ENCODE measurements at regions not wholly inside any gene's neighbourhood (a gene's known extent, or its start where the extent isn't known, plus 50 kb on each side); places are given as distances from the start of the nearest gene placed in this dataset.

DNA sequence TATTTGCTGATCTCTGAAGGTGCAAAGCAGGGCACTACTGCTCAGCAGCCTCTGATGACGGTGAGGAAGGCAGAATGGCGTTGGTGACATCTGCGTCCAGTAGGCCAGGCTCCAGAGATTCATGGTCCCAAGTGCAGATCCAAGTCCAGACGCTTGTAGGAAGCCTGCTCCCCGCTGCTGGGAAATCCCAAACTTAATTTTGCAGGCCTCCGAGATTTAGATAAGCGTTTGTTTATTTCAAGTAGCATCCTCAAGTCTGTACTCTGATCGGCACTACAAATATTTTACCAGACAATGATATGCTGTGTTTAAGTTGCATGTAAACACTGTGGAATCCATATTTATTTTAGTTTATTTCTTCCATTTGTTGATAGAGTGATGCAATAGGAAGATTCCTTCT, 244.9 kb upstream of the KLF6 start:
- no peak for DNase-seq

DNA sequence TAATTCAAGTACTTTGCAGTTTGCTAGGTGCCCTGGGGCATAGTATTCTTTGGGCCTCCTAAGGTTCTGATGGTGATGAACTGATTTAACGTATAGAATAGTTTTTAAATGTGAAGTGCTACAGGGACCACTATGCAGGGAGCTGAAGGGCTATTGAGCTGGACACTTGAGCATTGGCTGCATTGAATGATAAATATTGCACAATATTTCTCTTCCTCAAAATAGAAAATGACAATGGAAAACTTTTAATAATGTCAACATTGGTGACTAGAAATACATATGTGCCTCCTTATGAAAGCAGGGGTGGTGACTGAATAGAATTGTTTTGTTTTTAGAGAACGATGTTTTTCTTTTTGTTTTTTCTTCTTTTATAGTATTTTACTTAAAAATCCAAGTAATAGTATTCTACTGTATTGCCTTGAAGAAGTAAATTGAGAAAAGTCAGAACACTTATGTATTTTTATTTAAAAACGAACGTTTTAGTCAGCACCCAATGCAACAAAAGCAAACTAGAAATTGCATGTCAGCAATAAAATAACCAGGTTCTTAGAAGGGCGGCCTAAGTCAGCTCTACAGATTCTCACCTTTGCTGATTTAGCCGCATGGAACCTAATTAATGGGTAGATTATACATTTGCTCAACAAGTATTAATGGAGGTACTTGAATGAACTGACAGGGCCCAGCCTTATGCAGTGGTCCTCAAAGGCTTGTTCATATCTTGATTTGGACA, 244.0 kb upstream of the KLF6 start:
- no peak for DNase-seq

DNA sequence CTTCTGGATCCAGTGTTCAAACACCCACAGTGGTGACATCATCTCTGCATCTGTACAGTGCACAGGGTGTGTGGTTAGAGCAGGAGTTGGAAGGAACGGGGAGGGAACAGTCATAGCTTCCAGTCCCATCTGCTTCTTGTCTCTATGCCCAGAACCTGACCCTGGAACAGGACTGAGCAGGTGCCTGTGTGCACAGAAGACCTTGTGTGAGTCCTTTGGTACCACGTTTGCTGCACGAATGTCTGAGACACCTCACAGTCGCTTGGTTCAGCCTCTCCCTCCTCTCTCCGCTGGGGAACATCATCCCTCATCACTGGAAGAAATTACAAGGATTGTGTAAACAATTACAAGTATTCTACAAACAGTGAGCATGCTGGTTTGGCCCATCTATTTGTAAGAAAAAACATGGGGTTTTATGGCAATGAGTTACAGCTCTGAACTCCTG, 243.0 kb upstream of the KLF6 start:
- peak; percentile 8 for DNase-seq

DNA sequence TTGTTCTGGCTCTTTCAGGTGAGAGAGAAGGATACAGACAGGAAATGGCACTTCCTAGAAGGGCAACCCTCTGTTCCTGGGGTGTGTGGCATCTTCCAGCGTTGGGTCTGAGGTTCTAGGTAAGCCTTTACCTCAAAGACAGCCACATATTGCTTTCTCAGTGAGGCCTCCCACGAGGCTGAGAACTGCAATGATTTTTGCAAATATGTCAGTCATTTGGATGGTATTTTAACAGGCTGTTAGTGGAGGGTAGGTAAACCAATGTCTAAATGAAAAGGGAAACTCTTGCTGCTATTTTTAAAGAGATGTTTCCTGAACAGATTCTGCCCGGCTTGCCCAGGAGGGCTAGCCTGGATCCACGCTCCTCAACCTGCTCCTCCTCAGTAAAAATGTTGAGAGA, 240.3 kb upstream of the KLF6 start:
- DNase-seq, result no peak

DNA sequence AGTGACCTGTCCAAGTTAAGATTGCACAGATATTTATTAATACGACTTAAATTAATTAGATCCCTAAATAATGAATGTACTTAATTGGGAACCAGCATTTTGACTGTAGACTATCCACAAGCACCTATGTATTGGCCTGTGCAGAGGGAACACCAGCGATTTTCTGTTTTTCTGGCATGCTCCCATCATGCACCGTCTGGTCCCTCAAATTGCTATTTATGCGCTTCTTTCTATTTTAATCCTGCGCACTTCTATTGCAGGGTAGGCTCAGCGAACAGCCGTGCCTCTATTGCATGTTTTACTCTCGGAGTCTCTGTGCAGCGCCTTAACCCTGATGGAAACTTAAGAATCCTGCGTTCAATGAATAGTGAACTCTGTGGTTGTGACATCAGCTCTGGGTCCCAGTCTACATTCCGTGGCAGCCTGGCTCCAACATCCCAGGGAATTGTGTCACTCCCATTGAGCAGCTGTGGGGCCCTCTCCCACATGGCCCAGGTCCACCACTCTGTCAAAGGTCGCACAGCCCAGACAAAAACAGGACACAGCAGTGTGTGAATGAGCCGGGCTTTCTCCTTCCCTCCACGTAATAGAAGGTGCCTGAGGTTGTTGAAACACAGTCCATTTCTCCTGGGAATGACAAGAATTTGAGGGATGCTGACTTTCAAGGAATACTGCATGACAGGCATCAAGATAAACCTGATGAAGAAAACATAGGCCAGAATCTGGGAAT, 239.7 kb upstream of the KLF6 start:
- no peak for DNase-seq

DNA sequence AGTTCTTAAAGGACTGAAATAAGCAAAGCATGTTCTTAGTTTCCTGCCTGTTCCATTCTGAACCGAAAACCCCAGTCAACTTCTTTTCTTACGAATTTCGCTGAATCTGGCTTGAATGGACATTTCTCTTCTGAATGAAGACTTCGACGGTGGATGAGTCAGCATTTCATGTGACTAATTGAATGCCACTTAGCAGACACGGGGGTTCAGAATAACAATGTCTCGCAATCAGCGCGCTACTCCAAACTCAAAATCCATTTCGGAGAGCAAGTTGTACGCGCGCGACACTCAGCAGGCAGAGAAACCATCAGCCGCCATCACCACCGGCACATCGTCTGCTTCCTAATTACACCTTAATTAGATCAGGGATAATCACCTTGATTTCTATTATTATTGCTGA, 239.0 kb upstream of the KLF6 start:
- DNase-seq, result no peak

DNA sequence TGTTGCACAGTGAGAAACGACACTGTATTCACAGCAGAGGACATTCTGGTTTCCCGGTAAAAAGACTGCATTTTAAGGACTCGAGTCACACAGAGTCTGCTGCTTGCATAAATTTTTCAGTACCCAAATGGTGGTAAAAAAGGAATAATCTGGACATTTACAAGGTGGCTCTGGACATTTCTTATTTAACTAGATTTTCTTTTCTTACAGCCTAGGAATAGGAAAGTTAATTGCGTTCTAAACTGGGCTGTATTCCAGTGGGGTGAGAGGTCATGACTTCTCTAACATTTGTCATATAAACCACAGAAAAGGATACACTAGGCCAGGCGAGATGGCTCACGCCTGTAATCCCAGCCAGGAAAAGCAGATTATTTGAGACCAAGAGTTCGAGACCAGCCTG, 237.5 kb upstream of the KLF6 start:
- no peak for DNase-seq

DNA sequence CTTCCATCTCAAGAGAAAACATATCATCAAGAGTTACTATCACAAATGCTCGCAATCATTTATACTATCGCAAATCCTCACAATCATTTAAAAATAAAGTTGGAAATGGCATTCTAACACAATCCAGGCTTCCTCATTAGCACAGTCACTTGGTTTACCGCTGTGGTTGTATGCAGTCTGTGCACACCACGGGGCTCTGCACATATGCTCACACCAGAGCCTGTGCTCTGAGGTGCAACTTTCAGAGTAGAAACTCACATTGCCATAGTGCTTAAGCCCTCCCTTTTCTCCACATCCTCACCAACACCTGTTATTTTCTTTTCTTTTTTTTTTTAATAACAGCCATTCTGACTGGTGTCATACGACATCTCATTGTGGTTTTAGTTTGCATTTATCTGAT, 235.6 kb upstream of the KLF6 start:
- no peak for DNase-seq

DNA sequence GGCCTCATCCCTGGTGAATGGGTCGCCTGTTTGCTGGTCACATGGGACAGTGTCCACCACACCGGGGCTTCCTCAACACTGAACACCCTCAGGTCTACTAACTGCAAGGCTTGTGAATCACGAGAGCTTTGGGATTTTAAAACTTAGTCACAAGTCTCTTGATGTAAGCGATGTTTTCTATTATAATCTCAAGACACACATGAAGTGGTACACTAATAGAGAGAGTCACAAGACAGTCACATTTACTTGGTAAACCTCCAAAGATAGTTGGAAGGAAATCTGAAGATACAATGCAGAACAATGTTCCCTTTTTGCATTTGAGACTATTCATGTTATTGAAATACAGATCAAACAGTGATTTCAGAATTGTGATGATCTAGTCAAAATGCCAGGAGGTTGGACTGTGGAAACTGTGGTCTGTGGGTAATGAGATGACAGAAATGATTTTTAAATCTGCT, 233.1 kb upstream of the KLF6 start:
- DNase-seq, result no peak

DNA sequence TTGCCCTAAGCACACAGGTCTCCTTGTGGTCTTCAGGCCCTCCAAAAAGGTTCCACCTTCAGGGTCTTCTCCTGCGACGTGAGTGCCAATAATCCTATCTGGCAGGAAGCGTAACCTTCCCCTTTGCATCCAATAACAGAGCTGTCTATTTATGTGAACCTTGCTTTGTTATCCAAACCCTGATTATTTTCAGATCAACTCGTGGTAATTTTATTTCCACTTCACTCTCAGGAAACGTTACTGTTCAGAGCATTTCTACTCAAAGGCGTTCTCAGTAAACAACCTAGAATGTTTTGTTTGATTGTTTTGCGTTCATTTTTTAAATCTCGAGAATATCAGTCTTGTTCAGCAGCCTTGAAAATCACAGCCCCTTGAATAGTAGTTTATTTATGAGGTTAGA, 232.3 kb upstream of the KLF6 start:
- no peak for DNase-seq

DNA sequence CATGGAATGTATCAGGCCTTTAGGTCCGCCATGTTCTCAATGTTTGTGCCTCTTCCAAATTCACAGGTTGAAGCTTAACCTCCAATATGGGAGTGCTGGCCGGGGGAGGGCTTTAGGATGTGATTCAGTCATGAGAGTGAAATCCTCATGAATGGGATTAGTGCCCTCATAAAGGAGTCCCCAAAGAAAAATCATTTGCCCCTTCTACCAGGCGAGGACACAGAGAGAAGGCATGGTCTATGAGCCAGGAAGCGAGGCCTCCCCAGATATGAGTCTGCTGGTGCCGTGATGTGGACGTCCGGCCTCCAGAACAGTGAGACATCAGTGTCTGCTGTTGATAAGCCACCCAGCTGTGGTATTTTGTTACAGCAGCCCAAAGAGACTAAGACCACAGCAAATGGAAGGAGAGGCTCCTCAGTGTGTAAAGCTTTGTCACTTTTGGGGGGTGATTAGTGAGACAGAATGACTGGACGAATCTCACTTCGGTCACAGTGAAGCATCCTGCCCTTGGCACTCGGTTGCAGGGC, 231.3 kb upstream of the KLF6 start:
- no peak for DNase-seq

DNA sequence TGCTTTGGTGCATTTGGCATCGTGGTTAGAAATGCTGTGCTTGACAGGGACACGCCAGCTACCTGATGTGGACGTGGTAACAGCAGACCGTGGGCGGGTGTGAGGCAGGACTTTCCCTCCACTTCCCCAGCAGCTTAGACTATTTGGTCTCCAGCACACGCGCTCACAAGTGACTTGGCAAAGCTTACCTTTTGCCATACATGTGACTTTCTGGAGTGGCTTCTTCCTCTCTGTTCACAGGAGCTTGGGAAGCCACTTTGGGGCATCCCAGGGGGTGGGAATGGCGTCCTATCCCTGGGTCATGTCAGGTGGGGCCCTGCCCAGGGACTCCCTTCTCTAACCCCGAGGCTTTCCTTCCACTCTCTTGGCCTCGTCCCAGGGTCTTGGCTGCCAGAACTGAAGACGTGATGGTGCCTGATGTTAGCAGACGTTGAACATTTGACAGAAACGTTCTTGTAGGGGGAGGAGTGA, 228.7 kb upstream of the KLF6 start:
- DNase-seq, result peak; percentile 2

DNA sequence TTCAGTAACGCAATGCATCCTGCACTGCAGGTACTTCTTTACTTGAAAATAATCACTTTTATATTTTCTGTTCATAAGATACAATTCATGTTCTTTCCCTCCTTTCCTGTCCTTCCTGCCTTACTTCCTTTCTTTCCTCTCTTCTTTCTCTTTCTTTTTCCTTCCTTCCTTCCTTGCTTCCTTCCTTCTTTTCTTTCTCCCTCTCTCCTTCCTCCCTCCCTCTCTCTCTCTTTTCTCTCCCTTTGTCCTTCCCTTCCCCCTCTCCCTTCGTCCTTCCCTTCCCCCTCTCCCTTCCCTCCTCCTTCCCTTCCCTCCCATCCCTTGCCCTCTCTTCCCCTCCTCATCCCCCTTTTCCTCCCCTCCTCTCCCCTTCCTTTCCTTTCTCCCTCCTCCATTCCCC, 227.8 kb upstream of the KLF6 start:
- DNase-seq, result no peak

DNA sequence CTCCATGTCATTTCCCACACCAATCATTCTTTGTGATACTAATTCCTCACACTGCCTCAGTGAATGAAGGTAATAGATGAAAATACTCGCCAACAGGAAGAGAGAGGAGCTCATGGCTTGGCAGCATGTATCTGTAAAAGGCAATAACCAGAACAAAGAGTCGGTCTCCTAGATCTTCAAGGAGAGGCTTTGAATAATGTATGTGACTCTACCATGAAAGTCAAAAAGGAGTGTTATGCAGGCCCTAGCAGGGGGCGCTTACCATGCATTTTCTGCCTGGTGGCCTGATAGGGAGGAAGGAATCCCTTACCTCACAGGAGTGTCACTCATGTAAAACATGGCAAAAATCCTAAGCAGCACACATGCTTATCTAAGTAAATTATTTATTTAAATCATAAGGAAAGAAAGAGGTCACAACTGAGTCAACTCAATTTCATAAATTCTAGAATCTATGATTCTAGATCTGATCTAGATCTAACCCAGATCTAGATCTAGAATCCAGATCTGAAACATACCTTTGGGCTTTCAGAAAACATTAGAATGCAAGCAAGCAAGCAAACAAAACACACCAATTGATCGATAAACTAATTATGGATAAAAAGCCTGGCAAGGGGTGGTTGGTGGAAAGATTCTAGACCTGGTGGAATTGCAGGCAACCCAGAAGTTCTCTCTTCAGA, 226.3 kb upstream of the KLF6 start:
- no peak for DNase-seq

DNA sequence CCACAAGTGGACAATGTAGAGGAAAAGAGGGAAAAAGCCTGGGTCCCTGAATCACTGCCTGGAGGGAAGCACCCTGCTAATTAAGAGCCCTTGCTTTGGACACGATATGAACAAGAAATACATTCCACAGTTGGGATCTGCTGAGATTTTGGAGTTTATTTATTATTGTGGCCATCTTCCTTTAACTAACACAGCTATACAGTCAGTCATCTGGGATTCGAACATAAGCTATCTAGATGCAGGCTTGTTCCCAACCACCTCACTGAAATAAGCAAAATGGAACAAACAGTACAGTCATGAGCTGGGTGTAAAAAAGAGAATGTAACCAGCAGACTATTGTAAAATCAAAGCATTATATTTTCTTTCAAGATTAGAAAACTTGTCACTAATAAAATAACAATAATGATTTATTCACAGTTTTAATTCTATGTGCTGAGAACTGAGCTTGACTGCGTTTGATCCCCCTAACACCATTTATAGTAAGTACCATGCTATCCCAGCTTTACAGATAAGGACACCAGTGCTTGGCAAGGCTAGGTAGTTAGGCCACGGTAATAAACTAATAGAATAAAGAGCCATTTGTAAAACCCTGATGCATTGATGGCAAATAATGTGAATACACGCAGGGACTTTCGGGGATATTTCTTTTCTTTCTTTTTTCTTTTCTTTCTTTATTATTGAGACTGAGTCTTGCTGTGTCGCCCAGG, 223.8 kb upstream of the KLF6 start:
- no peak for DNase-seq

DNA sequence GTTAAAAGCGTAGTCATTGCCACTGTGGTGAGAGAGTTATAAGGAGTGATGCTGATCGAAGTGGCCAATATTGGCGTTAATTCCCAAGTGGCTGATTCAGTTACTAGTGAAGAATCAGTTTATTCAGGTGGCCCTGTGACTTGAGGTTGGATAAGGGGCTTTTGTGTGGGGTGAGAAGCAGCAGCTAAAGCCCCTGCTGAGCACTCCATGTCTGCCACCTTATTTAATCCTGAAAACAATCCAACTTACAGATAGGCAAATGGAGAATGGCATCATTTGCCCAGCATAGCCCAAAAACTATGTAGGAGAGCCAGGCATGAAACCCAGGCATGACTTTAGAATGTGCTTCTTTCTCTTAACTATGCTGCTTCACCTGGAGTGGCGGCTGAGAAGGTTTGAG, 222.8 kb upstream of the KLF6 start:
- no peak for DNase-seq

DNA sequence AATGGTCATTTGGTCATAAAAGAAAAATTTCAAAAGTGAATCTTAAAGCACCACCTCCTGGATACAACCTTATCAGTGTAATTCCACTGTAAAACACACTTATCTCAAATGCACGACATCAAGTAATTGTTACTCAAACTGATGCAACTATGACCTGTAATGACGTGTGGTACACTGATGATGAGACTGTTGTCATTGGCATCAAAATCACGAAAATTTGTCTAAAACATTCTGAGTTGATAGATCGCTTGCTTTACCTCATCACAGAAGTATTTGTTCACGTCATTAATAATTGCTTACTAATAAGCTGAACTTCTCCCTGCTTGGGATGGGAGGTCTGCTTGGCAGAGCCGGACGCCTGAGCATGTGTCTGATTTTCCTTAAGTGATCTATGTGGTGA, 221.8 kb upstream of the KLF6 start:
- DNase-seq, result no peak

DNA sequence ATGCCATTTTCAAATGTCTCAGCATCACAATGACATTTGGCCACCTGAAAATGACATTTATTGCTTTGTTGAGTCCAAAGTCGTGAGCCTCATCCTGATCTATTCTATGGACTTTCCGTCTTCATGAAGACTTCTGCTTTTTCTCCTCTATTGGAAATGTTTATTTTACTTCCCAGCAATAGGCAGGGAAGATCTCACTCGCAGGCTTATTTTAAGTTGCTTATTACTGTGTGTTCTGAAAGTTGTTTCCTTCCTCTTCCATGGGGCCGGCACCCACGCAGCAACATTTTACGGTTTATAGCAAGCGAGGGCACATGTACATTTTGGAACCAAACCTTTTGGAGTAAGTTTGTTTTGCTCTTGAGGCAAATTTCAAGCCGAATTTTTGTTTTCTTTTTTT, 221.0 kb upstream of the KLF6 start:
- no peak for DNase-seq

DNA sequence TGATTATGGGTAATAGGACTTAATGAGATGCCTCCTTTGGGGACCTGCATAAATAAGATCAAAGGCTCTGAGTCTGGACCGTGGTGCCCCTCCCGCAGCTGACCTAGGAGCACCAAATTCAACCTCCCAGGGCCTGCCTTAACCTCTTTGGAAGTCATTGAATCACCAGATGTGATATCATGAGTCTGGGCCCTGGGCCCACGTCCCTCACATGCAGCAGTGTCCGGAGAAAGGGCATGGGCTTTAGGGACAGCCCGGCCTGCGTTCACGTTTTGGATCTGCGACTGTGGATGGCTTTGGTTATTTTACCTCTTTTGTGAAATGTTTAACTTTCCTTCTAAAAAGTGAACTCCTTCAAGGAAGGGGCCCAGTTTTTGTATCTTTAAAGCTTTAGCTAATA, 220.0 kb upstream of the KLF6 start:
- DNase-seq, result no peak

DNA sequence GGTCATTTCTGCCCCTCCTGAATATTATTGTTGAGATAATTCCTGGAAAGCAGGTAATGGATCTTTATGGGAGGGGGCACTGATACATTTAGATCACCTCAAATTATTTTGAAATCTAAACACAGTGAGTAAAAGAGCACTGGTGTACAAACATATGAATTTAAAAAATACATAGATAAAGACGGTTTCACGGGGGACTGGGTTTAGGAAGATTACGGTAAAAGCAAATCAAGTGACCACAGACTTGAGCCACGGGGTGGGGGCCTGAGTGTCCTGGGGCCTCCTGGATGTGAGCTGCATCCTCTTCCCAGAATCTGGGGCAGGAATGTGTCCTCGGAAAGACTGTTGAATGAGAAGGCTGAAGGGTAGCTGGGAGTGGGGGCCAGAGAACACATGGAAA, 219.1 kb upstream of the KLF6 start:
- DNase-seq, result no peak

DNA sequence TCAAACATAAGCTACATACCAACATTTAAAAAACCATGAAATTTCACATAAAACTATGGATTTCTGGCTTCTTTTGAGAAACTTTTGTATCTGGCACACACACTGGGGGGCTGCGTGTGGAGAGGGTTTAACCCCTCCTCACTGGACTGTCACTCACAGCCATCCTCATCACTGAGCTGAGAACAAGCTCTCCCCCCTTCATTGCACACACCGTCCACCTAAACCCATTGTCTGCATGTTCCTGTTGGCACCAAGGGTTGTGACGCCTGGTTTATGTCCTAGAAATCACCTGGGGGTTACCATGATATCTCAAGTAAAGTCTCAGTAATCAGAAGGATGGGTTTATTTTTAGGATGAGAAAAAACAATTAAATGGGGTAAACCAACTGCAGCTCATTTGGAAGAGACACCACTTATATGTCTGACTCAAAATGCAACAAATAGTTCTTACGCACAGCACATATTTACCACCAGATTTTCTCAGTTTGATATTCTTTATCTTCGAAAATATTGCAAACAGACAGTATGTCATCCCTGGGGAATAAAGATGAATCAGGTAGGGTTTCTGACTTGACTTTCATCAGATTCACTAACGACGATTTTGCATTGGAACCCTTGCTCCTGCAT, 218.5 kb upstream of the KLF6 start:
- no peak for DNase-seq

DNA sequence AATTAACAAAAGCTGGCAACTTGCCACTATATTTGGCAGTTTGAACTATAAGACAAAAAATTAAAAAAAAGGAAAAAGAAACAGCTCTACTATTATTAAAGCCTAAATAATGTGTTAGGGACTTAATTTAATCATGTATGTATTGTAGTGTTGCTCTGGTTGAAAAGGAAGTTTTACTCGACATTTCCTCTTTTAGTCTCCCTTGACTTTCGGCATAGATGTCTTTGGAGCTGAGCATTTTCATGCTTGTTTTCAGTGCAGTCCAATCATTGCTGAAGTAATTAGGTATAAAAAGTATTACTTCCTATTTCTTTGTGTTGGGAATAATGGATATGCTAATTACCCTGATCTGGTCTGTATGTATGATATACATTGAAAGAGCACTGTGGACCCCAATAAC, 216.8 kb upstream of the KLF6 start:
- DNase-seq, result no peak

DNA sequence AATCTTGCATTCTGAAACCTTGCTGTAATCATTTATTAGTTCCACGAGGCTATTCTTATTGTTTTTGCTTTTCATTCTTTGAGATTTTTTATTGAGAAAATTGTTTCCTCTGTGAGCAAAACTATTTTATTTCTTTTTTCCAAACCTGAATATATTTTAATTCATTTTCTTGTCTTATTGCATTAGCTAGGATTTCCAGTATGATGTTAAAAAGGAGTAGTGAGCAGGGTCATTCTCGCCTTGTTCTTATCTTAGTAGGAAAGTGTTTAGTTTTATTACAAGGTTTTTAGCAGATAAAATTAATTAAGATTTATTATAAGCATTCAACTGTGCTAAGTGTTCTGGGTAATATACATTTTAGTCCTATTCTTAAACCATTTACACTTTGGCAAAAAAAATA, 214.6 kb upstream of the KLF6 start:
- DNase-seq, result no peak
